Activated T-cell treated with anti-CD3 and anti-CD28 coated beads for 4 hours (primary cell): ENCODE measurements at regions not wholly inside any gene's neighbourhood (a gene's known extent, or its start where the extent isn't known, plus 50 kb on each side); places are given as distances from the start of the nearest gene placed in this dataset.

Experiments
- DNase-seq: peaks from one replicate; pipeline ENCODE4 v3.0.0-alpha.2; 2020

DNA sequence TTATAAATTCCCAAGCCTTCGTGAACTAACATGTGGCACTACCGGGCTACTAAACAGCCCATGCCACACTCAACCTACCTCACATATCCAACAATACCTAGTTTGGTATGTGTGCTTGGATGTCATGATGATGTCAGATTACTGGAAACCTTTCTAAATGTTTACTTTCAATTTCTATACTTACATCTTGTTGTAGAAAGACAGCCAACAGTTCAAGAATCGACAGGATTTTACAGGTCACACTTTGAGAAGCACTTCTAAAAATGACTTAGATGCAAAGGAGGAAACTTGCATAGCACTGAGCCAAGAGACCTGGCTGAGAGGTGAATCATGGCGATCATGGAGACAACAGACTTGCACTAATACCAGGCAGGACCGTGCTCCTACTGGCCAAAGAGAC, 209.9 kb downstream of the COL4A1 start:
- DNase-seq = no peak

DNA sequence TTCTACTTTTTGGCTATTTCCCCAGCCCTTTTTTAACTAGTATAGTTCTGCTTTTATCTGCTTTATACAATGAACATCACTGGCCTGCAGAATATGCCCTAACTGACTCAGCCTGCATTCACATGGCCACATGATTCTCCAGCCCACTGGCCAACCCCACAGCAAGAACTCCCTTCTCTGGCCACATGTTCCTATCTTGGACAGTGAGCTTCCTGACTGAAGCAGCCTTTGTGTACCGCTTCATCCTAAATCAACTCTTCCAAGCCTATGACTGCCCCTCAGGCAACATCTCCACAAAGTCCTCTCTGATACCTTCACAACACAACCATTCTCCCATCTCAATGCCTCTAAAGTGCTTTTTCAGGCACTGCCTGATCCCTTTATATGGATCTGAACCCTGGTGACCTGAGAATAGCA, 214.1 kb downstream of the COL4A1 start:
- DNase-seq = no peak

DNA sequence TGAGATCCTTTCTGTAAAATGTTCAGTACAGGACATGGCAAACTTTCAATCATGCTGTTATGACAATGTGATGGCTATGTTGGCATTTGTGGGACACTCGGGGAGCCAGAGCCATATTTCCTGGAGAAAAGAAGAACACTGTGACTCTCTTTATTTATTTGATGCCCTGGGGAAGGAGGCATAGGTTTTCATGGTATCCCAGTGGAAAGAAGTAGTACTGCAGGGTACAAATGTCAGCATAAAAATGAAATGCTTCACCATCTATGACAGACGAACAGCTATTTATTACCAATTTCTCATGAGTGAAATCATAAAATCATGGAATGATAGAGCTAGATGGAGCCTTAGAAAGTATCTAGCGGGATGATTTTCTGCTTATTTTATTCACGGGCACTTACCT, 217.1 kb downstream of the COL4A1 start:
- DNase-seq = no peak

- no peak for DNase-seq
Observed at GRCh38 chr13:110089100-110089499, 217.9 kb downstream of the COL4A1 start.

DNA sequence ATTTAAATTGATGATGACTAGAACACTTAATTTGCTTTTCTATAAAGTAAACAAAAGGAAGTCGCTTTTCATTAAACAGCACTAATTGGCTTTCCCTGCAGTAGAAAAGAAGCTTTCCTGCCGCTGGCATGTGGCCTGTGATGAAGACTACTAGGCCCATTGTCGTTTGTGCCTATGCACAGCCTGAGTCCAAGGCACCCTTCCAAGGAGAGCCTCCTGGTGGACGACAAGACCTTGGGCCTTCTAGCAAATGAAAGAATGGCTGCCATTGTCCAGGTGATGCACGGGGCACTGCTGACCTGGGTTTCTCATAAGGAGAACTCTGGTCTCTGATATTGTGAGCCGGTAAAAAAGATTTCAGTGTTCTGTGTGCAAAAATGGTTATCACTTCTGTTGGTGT, 233.0 kb downstream of the COL4A1 start:
- no peak for DNase-seq

- DNase-seq = no peak
Observed at GRCh38 chr13:110070511-110071120, 236.3 kb downstream of the COL4A1 start.

DNA sequence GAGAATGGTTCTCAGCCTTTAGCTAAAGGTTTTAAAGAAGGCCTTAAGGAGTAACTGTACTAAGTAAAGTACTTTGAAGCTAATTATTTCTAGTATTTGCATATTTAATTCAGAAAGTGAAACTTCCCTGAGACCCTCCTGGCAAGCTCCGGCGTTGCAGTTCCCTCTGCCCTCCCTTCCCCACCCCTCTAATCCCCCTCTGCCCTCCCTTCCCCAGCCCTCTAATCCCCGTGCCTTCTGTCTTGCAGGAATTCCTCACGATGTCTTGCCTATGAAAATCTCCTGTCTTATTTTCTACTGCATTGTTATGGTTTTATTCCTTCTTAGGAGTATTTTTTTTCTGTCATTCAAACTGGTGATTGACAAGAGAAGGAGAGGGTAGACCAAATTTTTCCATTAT, 236.9 kb downstream of the COL4A1 start:
- DNase-seq = no peak

GRCh38 chr13:110068176-110068473, 238.8 kb downstream of the COL4A1 start:
- DNase-seq = no peak

- DNase-seq = no peak
Observed at GRCh38 chr13:110067355-110068175, 239.4 kb downstream of the COL4A1 start.

GRCh38 chr13:110065780-110066179, 241.2 kb downstream of the COL4A1 start:
- DNase-seq = no peak

DNA sequence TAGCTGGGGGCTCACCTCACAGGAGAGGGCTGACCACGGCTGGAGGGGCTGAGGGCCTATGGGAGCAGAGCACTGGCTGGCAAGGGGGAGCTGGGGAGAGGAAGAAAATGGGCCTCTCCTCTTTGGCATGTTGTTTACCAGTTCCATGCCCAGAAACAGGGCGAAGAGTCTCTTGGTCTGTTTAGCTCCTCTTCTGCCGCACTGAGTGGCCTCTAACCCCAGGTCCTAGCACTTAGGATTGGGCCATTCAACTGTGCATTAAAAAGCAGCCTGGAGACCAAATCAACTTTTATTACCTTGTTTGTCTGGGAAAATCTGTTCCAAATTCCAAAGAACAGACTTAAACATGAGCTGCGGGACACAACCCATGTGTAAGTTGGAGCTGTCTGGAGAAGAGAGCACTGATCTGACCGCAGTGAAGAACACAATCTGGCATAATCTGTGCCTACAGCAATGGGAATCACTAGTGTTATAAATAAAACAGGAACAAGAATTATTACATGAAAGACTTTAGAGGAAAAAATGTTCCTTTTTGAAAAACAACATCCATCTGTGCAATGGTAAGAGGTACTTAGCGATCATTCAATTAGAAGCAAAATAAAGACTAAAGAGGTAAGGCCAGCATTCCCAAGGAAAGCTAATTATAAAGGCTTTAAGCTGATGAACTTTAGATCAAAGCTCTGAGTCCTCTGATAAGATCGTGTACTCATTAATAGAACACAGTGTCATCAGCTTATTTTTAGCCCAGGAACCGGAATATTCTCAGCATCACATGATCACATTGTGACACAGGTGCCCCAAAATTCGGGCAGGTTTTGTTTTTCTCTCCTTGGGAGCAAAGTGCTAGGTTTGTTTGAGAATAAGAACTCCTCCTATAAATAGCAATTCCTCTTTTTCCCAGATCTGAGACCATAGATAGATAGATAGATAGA, 243.2 kb downstream of the COL4A1 start:
- DNase-seq = no peak

GRCh38 chr13:110062777-110063442, 244.0 kb downstream of the COL4A1 start:
- no peak for DNase-seq

DNA sequence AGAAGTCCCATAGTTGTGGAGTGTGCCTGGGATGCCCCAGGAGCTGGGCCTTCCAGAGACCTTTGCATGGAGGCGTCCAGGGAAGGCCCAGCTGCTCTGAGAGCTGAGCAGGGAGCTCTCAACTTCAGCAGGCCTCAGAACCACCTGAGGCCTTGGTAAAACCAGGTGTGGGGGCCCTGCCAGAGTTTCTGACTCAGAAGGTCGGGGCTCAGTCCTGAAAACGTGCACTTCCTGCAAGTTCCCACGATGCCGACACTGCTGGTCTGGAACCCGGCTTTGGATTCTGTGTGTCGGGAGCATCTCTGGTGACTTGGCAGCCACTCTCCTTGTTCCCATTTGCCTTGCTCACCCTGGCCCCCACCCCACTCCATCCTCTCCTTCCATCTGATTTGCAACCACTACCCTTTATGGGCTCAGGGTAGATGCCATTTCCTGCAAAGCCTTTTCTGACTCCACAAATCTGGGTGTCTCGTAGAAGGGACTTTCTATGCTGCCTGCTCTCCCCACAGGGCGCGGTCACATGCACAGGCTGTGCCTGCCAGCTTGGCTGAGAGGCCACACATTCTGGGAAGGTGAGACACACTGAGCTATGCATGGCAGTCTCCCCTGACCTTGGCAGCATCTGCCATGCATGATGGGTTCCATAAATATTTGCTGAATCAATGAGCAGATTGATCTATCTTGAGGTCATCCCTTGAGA, 244.7 kb downstream of the COL4A1 start:
- DNase-seq = no peak

GRCh38 chr13:110061270-110061669, 245.7 kb downstream of the COL4A1 start:
- no peak for DNase-seq

GRCh38 chr13:110057052-110057451, 249.9 kb downstream of the COL4A1 start:
- DNase-seq = no peak

GRCh38 chr13:110056640-110057039, 250.3 kb downstream of the COL4A1 start:
- DNase-seq = no peak

- no peak for DNase-seq
Observed at GRCh38 chr13:110055089-110055488, 251.9 kb downstream of the COL4A1 start.

DNA sequence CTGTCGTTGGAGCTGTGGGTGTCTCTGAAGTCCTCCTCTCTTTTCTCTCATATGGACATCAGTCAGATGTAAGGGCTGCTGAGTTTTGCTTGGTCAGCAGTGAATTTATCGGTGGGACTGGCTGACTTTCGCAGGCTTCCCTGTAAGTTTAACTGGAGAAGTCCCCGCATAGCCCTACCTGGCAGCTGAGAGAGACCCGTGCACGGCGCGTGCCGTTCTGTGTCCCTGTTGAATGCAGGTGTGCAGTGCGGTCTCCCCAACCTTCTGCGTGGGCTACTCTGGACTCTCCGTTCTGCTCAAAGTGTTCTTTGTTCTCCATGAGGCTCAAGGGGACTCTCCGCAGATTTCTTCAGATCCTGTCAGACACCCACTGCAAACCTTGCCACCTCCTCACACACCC, 252.9 kb downstream of the COL4A1 start:
- DNase-seq = no peak

DNA sequence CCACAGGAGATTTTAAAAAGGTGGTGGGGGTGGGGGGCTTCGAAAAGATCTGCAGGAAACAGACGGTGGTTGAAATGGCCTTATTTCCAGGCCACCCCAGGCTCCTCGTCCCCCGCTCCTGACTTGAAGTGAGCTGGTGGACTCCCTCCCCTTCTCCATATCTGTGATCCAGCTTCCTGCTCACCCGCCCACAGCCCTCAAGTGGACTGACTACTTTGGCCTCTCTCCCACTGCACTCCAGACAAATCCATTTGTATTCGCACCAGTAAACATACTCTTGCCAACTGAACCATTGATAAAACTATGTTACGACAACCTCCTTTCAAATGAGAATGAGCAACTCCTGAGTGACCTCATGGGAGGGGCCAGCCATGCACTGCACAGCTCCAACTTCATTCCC, 259.5 kb downstream of the COL4A1 start:
- DNase-seq = no peak

GRCh38 chr13:110046811-110047210, 260.1 kb downstream of the COL4A1 start:
- DNase-seq = no peak

- DNase-seq = no peak
Observed at GRCh38 chr13:110045919-110046318, 259.5 kb upstream of the IRS2 start.

DNA sequence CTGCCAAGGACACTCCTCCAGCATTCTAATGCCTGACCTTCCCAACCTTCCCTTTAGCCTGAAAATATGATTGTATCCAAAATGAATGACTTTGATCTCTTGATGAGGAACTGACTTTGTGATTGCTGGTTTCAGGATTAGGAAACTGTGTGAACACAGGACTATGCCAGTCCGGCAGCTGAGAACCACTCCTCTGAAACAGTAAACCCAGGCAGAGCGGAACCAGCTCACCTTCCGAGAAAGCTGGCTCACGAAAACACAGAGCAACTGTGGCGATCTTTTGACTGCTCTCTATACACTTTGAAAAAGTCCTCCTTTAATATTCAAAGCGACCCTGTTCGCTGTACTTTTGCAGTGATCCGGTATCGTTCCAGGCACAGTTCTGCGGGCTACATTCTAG, 258.8 kb upstream of the IRS2 start:
- DNase-seq = no peak
